ENCODE measurements at regions not wholly inside any gene's neighbourhood (a gene's known extent, or its start where the extent isn't known, plus 50 kb on each side); places are given as distances from the start of the nearest gene placed in this dataset.

- no peak overlapping the region for H3K9ac ChIP-seq (replicated peaks in 1 of 4; ENCODE audit: extremely low read depth in 1 of 4, low read depth in 3 of 4, low read length in 3 of 4)
- no peak overlapping the region for H3K18ac ChIP-seq (ENCODE audit: extremely low read depth, low read length)
- H3K36me3 ChIP-seq (ENCODE audit: control insufficient read depth in 2 of 4, insufficient read depth in 4 of 4, low read length in 3 of 4) = no peaks in the 10 kb centered on the region
- H3K27me3 ChIP-seq (replicated peaks in 1 of 4; ENCODE audit: control insufficient read depth in 3 of 4, extremely low read depth in 1 of 4, insufficient read depth in 3 of 4, low read length in 3 of 4) = no peaks in the 10 kb centered on the region
- H3K56ac ChIP-seq (replicated peaks; ENCODE audit: insufficient read length, low read depth, low read length) = no peak overlapping the region
- H3K4me1 ChIP-seq (replicated peaks in 1 of 4; ENCODE audit: control insufficient read depth in 3 of 4, insufficient read depth in 4 of 4, low read length in 3 of 4) = peaks cover 0 to 3% (median 0%) of the 10 kb centered on the region in 4 experiments; a peak in 2 of 7 replicates
- no peak overlapping the region for H2BK120ac ChIP-seq (replicated peaks; ENCODE audit: low read depth, low read length)
- H2BK5ac ChIP-seq (ENCODE audit: low read depth, low read length) = no peak overlapping the region
- H2BK15ac ChIP-seq (ENCODE audit: low read length) = no peak overlapping the region
- 94% methylated on average over 2 of the region's 2 CpGs; no CpG with 5 or more reads in 1 of the 2 experiments for WGBS, 2 experiments (ENCODE audit: extremely low coverage in 1 of 2, insufficient coverage in 1 of 2, insufficient read length in 1 of 2, insufficient replicate concordance in 2 of 2, low coverage in 1 of 2, low lambda C conversion rate in 2 of 2, missing lambda C conversion rate in 1 of 2)
- no peaks in the 10 kb centered on the region for H4K20me1 ChIP-seq (replicated peaks in 1 of 2; ENCODE audit: control insufficient read depth in 1 of 2, insufficient read depth in 2 of 2, low read length in 2 of 2)
- H3K9me3 ChIP-seq (ENCODE audit: insufficient read depth in 2 of 2, low read depth in 1 of 2, low read length in 1 of 2) = no peaks in the 10 kb centered on the region
- H3K23ac ChIP-seq (ENCODE audit: insufficient read length) = no peak overlapping the region
- no peaks in the 10 kb centered on the region for H3K23me2 ChIP-seq (ENCODE audit: low read depth, low read length)
- H2AK5ac ChIP-seq (ENCODE audit: low read depth, low read length) = no peak overlapping the region
- FAIRE-seq (no peak), DNase-seq (ENCODE audit: low read depth in 1 of 2, low spot score in 2 of 2) (no peak)
- no peak overlapping the region for H4K91ac ChIP-seq (replicated peaks; ENCODE audit: insufficient read length, low read length)
- no peak overlapping the region for H2AFZ ChIP-seq (ENCODE audit: low read length)
- H3K79me1 ChIP-seq (ENCODE audit: low read depth, low read length) = no peaks in the 10 kb centered on the region
- H4K5ac ChIP-seq (ENCODE audit: insufficient read length, low read depth, low read length) = no peak overlapping the region
- no peak overlapping the region for H3K14ac ChIP-seq (ENCODE audit: insufficient read length)
- no peak overlapping the region for H3K4me2 ChIP-seq (ENCODE audit: insufficient read depth in 1 of 2, low read depth in 2 of 2, low read length in 2 of 2)
- H3K4me3 ChIP-seq (ENCODE audit: extremely low read depth in 1 of 4, insufficient read depth in 2 of 4, low read depth in 3 of 4, low read length in 4 of 4) = no peak overlapping the region
- no peak overlapping the region for H2BK20ac ChIP-seq (ENCODE audit: low read length)
- H3K27ac ChIP-seq (ENCODE audit: low read depth, low read length) = no peak overlapping the region
- no peaks in the 10 kb centered on the region for H3K79me2 ChIP-seq (ENCODE audit: control insufficient read depth in 1 of 2, insufficient read depth in 2 of 2, low read length in 2 of 2)
- H4K8ac ChIP-seq (ENCODE audit: extremely low read depth, insufficient read depth, low read length) = no peak overlapping the region
- TF ChIP-seq GTF2F1 (IDR thresholded peaks at IDR 0.05; ENCODE audit: borderline replicate concordance, low read depth, low read length) = no peak
- no peak for TF ChIP-seq ZNF274 (IDR thresholded peaks at IDR 0.05; ENCODE audit: borderline replicate concordance, extremely low read depth, low read length)
- TF ChIP-seq BCL11A (IDR thresholded peaks at IDR 0.05; ENCODE audit: low read depth in 2 of 2, low read length in 2 of 2) = no peak
- no peak for TF ChIP-seq BACH1 (IDR thresholded peaks at IDR 0.05; ENCODE audit: low read length)
- no peak for TF ChIP-seq NRF1 (IDR thresholded peaks at IDR 0.05; ENCODE audit: low read depth, low read length)
- no peak for TF ChIP-seq EZH2 (IDR thresholded peaks at IDR 0.05; ENCODE audit: low read depth, low read length, severe bottlenecking)
- TF ChIP-seq EGR1 (IDR thresholded peaks at IDR 0.05; ENCODE audit: borderline replicate concordance, low read depth, low read length) = no peak
- TF ChIP-seq SIRT6 (IDR thresholded peaks at IDR 0.05; ENCODE audit: low read length) = no peak
- no peak for TF ChIP-seq JUN (IDR thresholded peaks at IDR 0.05; ENCODE audit: low read depth, low read length)
- TF ChIP-seq RAD21 (IDR thresholded peaks at IDR 0.05 in 1 of 2, conservative IDR thresholded peaks at IDR 0.05 in 1 of 2; ENCODE audit: low read depth in 2 of 2, low read length in 2 of 2) = no peak
- TF ChIP-seq POU5F1 (IDR thresholded peaks at IDR 0.05; ENCODE audit: low read depth, low read length) = no peak
- no peak overlapping the region for H2BK12ac ChIP-seq (ENCODE audit: low read depth, low read length)
- ChIA-PET CTCF (ENCODE audit: partially characterized antibody) (interaction anchor here (1.2 to 7.9 kb wide), 3 partner anchors 9 to 41 kb away, joined by 3 to 50 read pairs (median 4); no protein-coding TSS in a partner anchor), POLR2A (ENCODE audit: partially characterized antibody) (no interaction called here)
- H3K4ac ChIP-seq (replicated peaks; ENCODE audit: insufficient read length, low read depth, low read length) = no peak overlapping the region
Observed at GRCh38 chr10:104587751-104588150, 53.3 kb upstream of the SORCS3 start.
